Activated naive CD8-positive, alpha-beta T cell treated with anti-CD3 and anti-CD28 coated beads, Interleukin-2, amount 50 U/mL, for 24 hours (primary cell): ENCODE measurements at regions not wholly inside any gene's neighbourhood (a gene's known extent, or its start where the extent isn't known, plus 50 kb on each side); places are given as distances from the start of the nearest gene placed in this dataset.

Source experiments
- ATAC-seq: fragments of 150-1000 bp; cut with Tn5 transposase; one replicate; pipeline ENCODE4 v1.10.0; 2021
- DNase-seq: peaks from one replicate; pipeline ENCODE4 v3.0.0; 2021
- H3K27ac Mint-ChIP-seq: one replicate; pipeline ENCODE4 v1.8.0; 2021; ENCODE audit warnings: mild to moderate bottlenecking, mixed read lengths
- H3K27me3 Mint-ChIP-seq: one replicate; pipeline ENCODE4 v1.8.0; 2021; ENCODE audit warnings: mixed read lengths
- H3K36me3 Mint-ChIP-seq: one replicate; pipeline ENCODE4 v1.8.0; 2021; ENCODE audit warnings: low read depth, mixed read lengths
- H3K4me1 Mint-ChIP-seq: one replicate; pipeline ENCODE4 v1.8.0; 2021; ENCODE audit warnings: mixed read lengths
- H3K4me3 Mint-ChIP-seq: one replicate; pipeline ENCODE4 v1.8.0; 2021; ENCODE audit warnings: mild to moderate bottlenecking, moderate library complexity, mixed read lengths
- H3K9me3 Mint-ChIP-seq: one replicate; pipeline ENCODE4 v1.8.0; 2021; ENCODE audit warnings: mixed read lengths

GRCh38 chr3:187931770-187932278, 186.6 kb upstream of the BCL6 start:
- Mint-ChIP-seq H3K4me3 (no peak overlapping the region), H3K9me3 (no peaks in the 10 kb centered on the region), H3K4me1 (peaks cover 61% of the 10 kb centered on the region), H3K36me3 (no peaks in the 10 kb centered on the region), H3K27ac (no peak overlapping the region), H3K27me3 (no peaks in the 10 kb centered on the region)
- DNase-seq (no peak), ATAC-seq (no peak)

GRCh38 chr3:187932530-187932929, 187.3 kb upstream of the BCL6 start:
- Mint-ChIP-seq H3K27me3 (no peaks in the 10 kb centered on the region), H3K27ac (no peak overlapping the region), H3K4me3 (no peak overlapping the region), H3K4me1 (peaks cover 54% of the 10 kb centered on the region), H3K36me3 (no peaks in the 10 kb centered on the region), H3K9me3 (no peaks in the 10 kb centered on the region)
- ATAC-seq = no peak
- no peak for DNase-seq

GRCh38 chr3:187935623-187936156, 190.4 kb upstream of the BCL6 start:
- peak overlapping the region; percentile 14 for H3K27ac Mint-ChIP-seq
- DNase-seq (peak; percentile 55), ATAC-seq (peak; percentile 92)
- H3K9me3 Mint-ChIP-seq = no peaks in the 10 kb centered on the region
- H3K27me3 Mint-ChIP-seq = no peaks in the 10 kb centered on the region
- H3K4me1 Mint-ChIP-seq = peaks cover 29% of the 10 kb centered on the region
- H3K4me3 Mint-ChIP-seq = no peak overlapping the region
- H3K36me3 Mint-ChIP-seq = no peaks in the 10 kb centered on the region

- no peak overlapping the region for H3K4me3 Mint-ChIP-seq
- H3K4me1 Mint-ChIP-seq = peaks cover 27% of the 10 kb centered on the region
- ATAC-seq (no peak), DNase-seq (no peak)
- H3K27me3 Mint-ChIP-seq = no peaks in the 10 kb centered on the region
- H3K36me3 Mint-ChIP-seq = no peaks in the 10 kb centered on the region
- peak overlapping the region; percentile 14 for H3K27ac Mint-ChIP-seq
- no peaks in the 10 kb centered on the region for H3K9me3 Mint-ChIP-seq
Measured at GRCh38 chr3:187936676-187937075, 191.4 kb upstream of the BCL6 start.

GRCh38 chr3:187939891-187940290, 194.6 kb upstream of the BCL6 start:
- no peaks in the 10 kb centered on the region for H3K9me3 Mint-ChIP-seq
- DNase-seq (no peak), ATAC-seq (no peak)
- no peaks in the 10 kb centered on the region for H3K36me3 Mint-ChIP-seq
- H3K27me3 Mint-ChIP-seq = no peaks in the 10 kb centered on the region
- H3K4me3 Mint-ChIP-seq = no peak overlapping the region
- peaks cover 19% of the 10 kb centered on the region for H3K4me1 Mint-ChIP-seq
- no peak overlapping the region for H3K27ac Mint-ChIP-seq

- H3K4me3 Mint-ChIP-seq = no peak overlapping the region
- H3K9me3 Mint-ChIP-seq = no peaks in the 10 kb centered on the region
- H3K4me1 Mint-ChIP-seq = peaks cover 5% of the 10 kb centered on the region
- no peak overlapping the region for H3K27ac Mint-ChIP-seq
- DNase-seq (no peak), ATAC-seq (no peak)
- no peaks in the 10 kb centered on the region for H3K36me3 Mint-ChIP-seq
- H3K27me3 Mint-ChIP-seq = no peaks in the 10 kb centered on the region
Measured at GRCh38 chr3:187941135-187941847, 196.0 kb upstream of the BCL6 start.

GRCh38 chr3:187941848-187942194, 196.6 kb upstream of the BCL6 start:
- H3K9me3 Mint-ChIP-seq = no peaks in the 10 kb centered on the region
- DNase-seq = no peak
- H3K4me3 Mint-ChIP-seq = no peak overlapping the region
- ATAC-seq = no peak
- no peaks in the 10 kb centered on the region for H3K4me1 Mint-ChIP-seq
- no peak overlapping the region for H3K27ac Mint-ChIP-seq
- no peaks in the 10 kb centered on the region for H3K27me3 Mint-ChIP-seq
- no peaks in the 10 kb centered on the region for H3K36me3 Mint-ChIP-seq

- no peaks in the 10 kb centered on the region for H3K36me3 Mint-ChIP-seq
- H3K27ac Mint-ChIP-seq = no peak overlapping the region
- no peaks in the 10 kb centered on the region for H3K9me3 Mint-ChIP-seq
- H3K4me1 Mint-ChIP-seq = no peaks in the 10 kb centered on the region
- H3K4me3 Mint-ChIP-seq = no peak overlapping the region
- H3K27me3 Mint-ChIP-seq = no peaks in the 10 kb centered on the region
- ATAC-seq (no peak), DNase-seq (no peak)
Measured at GRCh38 chr3:187942658-187943241, 197.5 kb upstream of the BCL6 start.

GRCh38 chr3:187943677-187944389, 198.6 kb upstream of the BCL6 start:
- ATAC-seq (no peak), DNase-seq (no peak)
- H3K9me3 Mint-ChIP-seq = no peaks in the 10 kb centered on the region
- H3K27me3 Mint-ChIP-seq = no peaks in the 10 kb centered on the region
- H3K4me1 Mint-ChIP-seq = no peaks in the 10 kb centered on the region
- H3K27ac Mint-ChIP-seq = no peak overlapping the region
- no peak overlapping the region for H3K4me3 Mint-ChIP-seq
- H3K36me3 Mint-ChIP-seq = no peaks in the 10 kb centered on the region

GRCh38 chr3:187944390-187945179, 199.3 kb upstream of the BCL6 start:
- ATAC-seq (no peak), DNase-seq (no peak)
- H3K4me3 Mint-ChIP-seq = no peak overlapping the region
- no peaks in the 10 kb centered on the region for H3K4me1 Mint-ChIP-seq
- H3K36me3 Mint-ChIP-seq = no peaks in the 10 kb centered on the region
- no peak overlapping the region for H3K27ac Mint-ChIP-seq
- H3K27me3 Mint-ChIP-seq = no peaks in the 10 kb centered on the region
- H3K9me3 Mint-ChIP-seq = no peaks in the 10 kb centered on the region

GRCh38 chr3:187945374-187945773, 200.1 kb upstream of the BCL6 start:
- no peak overlapping the region for H3K4me3 Mint-ChIP-seq
- ATAC-seq (no peak), DNase-seq (no peak)
- no peaks in the 10 kb centered on the region for H3K9me3 Mint-ChIP-seq
- no peaks in the 10 kb centered on the region for H3K4me1 Mint-ChIP-seq
- H3K27ac Mint-ChIP-seq = no peak overlapping the region
- H3K27me3 Mint-ChIP-seq = no peaks in the 10 kb centered on the region
- no peaks in the 10 kb centered on the region for H3K36me3 Mint-ChIP-seq

GRCh38 chr3:187946163-187946691, 201.0 kb upstream of the BCL6 start:
- no peak for DNase-seq
- no peaks in the 10 kb centered on the region for H3K9me3 Mint-ChIP-seq
- peaks cover 4% of the 10 kb centered on the region for H3K4me1 Mint-ChIP-seq
- no peaks in the 10 kb centered on the region for H3K27me3 Mint-ChIP-seq
- H3K36me3 Mint-ChIP-seq = no peaks in the 10 kb centered on the region
- H3K4me3 Mint-ChIP-seq = no peak overlapping the region
- ATAC-seq = no peak
- H3K27ac Mint-ChIP-seq = no peak overlapping the region

GRCh38 chr3:187946981-187947380, 201.7 kb upstream of the BCL6 start:
- DNase-seq = no peak
- no peaks in the 10 kb centered on the region for H3K9me3 Mint-ChIP-seq
- no peak overlapping the region for H3K27ac Mint-ChIP-seq
- ATAC-seq = no peak
- H3K27me3 Mint-ChIP-seq = no peaks in the 10 kb centered on the region
- no peaks in the 10 kb centered on the region for H3K36me3 Mint-ChIP-seq
- peaks cover 11% of the 10 kb centered on the region for H3K4me1 Mint-ChIP-seq
- no peak overlapping the region for H3K4me3 Mint-ChIP-seq
